Testis (tissue), 2 donors: ENCODE measurements at regions not wholly inside any gene's neighbourhood (a gene's known extent, or its start where the extent isn't known, plus 50 kb on each side); places are given as distances from the start of the nearest gene placed in this dataset.

Experiments used
- POLR2A ChIP-seq: fragments of 450-650 bp; IDR thresholded peaks from one replicate; pipeline ENCODE4 v1.6.1; 2017; ENCODE audit warnings: antibody characterized with exemption, mild to moderate bottlenecking, moderate library complexity
- TF ChIP-seq, protein P1 (sequence below), 3 experiments: fragments of 450-650 bp in 2 of 3; fragments of 200-600 bp in 1 of 3; sonication (generic) in 1 of 3; IDR thresholded peaks; one replicate each; pipeline ENCODE4 v1.5.1; 2016 to 2019; ENCODE audit warnings: antibody characterized with exemption in 3 of 3, mild to moderate bottlenecking in 2 of 3, moderate library complexity in 1 of 3

DNA sequence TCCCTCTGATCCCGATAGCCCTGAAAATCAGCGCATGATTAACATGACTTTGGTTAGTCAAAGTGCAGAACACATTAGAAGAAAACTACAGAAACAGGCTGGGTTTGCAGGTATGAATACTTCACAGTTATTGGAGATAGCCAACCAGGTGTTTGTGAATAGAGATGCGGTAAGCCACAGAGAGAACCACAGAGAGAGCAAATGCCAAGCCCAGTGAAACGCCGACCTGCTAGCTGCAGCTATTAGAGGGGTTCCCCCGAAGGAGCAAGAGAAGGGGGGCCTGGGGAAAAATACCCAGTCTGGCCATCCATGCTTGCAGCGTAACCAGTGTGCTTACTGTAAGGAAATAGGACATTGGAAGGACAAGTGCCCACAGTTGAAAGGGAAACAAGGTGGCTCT, 523.9 kb upstream of the CNTN3 start:
- TF ChIP-seq, protein P1, sequence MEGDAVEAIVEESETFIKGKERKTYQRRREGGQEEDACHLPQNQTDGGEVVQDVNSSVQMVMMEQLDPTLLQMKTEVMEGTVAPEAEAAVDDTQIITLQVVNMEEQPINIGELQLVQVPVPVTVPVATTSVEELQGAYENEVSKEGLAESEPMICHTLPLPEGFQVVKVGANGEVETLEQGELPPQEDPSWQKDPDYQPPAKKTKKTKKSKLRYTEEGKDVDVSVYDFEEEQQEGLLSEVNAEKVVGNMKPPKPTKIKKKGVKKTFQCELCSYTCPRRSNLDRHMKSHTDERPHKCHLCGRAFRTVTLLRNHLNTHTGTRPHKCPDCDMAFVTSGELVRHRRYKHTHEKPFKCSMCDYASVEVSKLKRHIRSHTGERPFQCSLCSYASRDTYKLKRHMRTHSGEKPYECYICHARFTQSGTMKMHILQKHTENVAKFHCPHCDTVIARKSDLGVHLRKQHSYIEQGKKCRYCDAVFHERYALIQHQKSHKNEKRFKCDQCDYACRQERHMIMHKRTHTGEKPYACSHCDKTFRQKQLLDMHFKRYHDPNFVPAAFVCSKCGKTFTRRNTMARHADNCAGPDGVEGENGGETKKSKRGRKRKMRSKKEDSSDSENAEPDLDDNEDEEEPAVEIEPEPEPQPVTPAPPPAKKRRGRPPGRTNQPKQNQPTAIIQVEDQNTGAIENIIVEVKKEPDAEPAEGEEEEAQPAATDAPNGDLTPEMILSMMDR (IDR thresholded peaks at IDR 0.05) = no peak
- TF ChIP-seq POLR2A = no peak
